Tibial nerve (tissue), 4 donors: ENCODE measurements at regions not wholly inside any gene's neighbourhood (a gene's known extent, or its start where the extent isn't known, plus 50 kb on each side); places are given as distances from the start of the nearest gene placed in this dataset.

ENCODE experiments used
- DNase-seq, 2 donors: peaks; one replicate each; pipeline ENCODE4 v3.0.0-alpha.2; 2019; ENCODE audit warnings: low spot score in 2 of 2
- H3K27ac ChIP-seq, 4 donors: fragments of 200-600 bp; sonication (generic) in 3 of 4; one replicate each; pipeline ENCODE4 v1.5.1; 2017 to 2019; ENCODE audit warnings: mild to moderate bottlenecking in 1 of 4
- H3K27me3 ChIP-seq, 2 donors: fragments of 200-600 bp; sonication (generic) in 1 of 2; one replicate each; pipeline versions ENCODE4 v1.5.1 to v1.6.0; 2017 to 2019
- H3K36me3 ChIP-seq, 3 donors: fragments of 200-600 bp; sonication (generic); one replicate each; pipeline ENCODE4 v1.5.1; 2018 to 2019
- H3K4me1 ChIP-seq, 4 donors: fragments of 200-600 bp; sonication (generic) in 3 of 4; one replicate each; pipeline ENCODE4 v1.5.1; 2017 to 2019
- H3K4me3 ChIP-seq, 4 donors: fragments of 200-600 bp; sonication (generic) in 3 of 4; one replicate each; pipeline ENCODE4 v1.5.1; 2017 to 2019; ENCODE audit warnings: mild to moderate bottlenecking in 1 of 4, moderate library complexity in 1 of 4
- H3K9me3 ChIP-seq, 4 donors: fragments of 200-600 bp; sonication (generic) in 3 of 4; one replicate each; pipeline ENCODE4 v1.5.1; 2017 to 2019
- EP300 ChIP-seq, 2 donors: sonication (generic); formaldehyde crosslinking; IDR thresholded peaks; one replicate each; pipeline ENCODE4 v1.6.1; 2017; ENCODE audit warnings: antibody characterized with exemption in 2 of 2, mild to moderate bottlenecking in 1 of 2
- POLR2A ChIP-seq, 2 donors: fragments of 450-650 bp; IDR thresholded peaks; one replicate each; pipeline ENCODE4 v1.6.1; 2017; ENCODE audit warnings: antibody characterized with exemption in 2 of 2, mild to moderate bottlenecking in 2 of 2, moderate library complexity in 2 of 2
- WGBS, 2 donors: methylation state at CpG; one replicate each; pipeline ENCODE4 v1.1.5; 2018; 5-methylcytosine and 5-hydroxymethylcytosine counted together
- TF ChIP-seq, protein P1 (sequence below), 5 experiments: fragments of 200-600 bp in 3 of 5; fragments of 450-650 bp in 2 of 5; sonication (generic) in 3 of 5; IDR thresholded peaks; one replicate each; pipeline ENCODE4 v1.5.1; 2016 to 2019; ENCODE audit warnings: antibody characterized with exemption in 5 of 5, mild to moderate bottlenecking in 3 of 5, moderate library complexity in 2 of 5

DNA sequence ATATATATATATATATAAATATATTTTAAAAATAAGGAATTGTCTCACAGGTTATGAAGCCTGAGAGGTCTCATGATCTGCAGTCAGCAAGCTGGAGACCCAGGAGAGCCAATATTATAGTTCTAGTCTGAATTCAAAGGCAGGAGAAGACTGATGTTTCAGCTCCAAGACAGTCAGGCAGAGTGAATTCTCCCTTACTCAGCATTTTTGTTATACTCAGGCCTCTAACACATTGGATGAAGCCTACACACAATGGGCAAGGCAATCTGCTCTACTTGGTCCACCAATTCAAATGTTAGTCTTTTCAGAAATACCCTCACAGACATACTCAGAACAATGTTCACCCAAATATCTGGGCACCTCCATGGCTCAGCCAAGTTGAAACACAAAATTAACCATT lies 157.2 kb downstream of the GOLIM4 start:
- Histone ChIP-seq H3K9me3 (no peaks in the 10 kb centered on the region), H3K36me3 (no peaks in the 10 kb centered on the region), H3K27me3 (no peaks in the 10 kb centered on the region), H3K27ac (no peak overlapping the region), H3K4me3 (no peak overlapping the region), H3K4me1 (peaks cover 0 to 11% (median 0%) of the 10 kb centered on the region in 4 donors)
- TF ChIP-seq POLR2A (IDR thresholded peaks at IDR 0.05), result no peak
- TF ChIP-seq, protein P1, sequence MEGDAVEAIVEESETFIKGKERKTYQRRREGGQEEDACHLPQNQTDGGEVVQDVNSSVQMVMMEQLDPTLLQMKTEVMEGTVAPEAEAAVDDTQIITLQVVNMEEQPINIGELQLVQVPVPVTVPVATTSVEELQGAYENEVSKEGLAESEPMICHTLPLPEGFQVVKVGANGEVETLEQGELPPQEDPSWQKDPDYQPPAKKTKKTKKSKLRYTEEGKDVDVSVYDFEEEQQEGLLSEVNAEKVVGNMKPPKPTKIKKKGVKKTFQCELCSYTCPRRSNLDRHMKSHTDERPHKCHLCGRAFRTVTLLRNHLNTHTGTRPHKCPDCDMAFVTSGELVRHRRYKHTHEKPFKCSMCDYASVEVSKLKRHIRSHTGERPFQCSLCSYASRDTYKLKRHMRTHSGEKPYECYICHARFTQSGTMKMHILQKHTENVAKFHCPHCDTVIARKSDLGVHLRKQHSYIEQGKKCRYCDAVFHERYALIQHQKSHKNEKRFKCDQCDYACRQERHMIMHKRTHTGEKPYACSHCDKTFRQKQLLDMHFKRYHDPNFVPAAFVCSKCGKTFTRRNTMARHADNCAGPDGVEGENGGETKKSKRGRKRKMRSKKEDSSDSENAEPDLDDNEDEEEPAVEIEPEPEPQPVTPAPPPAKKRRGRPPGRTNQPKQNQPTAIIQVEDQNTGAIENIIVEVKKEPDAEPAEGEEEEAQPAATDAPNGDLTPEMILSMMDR (IDR thresholded peaks at IDR 0.05), result no peak
- no peak for TF ChIP-seq EP300 (IDR thresholded peaks at IDR 0.05)
- DNase-seq, result no peak

DNA sequence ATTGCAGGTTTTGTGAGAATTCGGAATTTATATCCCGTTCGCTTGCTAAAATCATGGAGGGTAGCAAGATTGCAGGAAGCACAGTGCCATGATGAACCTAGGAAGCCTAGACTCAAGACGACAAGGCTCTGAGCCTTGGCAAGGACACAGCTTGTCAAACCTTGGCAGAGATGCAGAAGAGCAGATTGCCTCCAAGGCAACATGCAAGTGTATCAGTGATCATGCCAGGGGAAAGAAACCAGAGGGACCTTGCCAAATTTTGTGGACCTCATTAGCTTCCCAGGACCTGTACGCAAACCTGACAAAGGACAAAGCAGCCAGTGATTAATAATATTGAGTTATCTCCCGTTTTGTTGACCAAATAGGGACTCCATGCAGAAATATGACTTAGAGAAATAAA lies 159.7 kb downstream of the GOLIM4 start:
- 83 to 88% methylated on average over 6 of the region's 6 CpGs for WGBS, 2 donors
- TF ChIP-seq POLR2A (IDR thresholded peaks at IDR 0.05), result no peak
- TF ChIP-seq, protein P1 (IDR thresholded peaks at IDR 0.05), result no peak
- no peak for TF ChIP-seq EP300 (IDR thresholded peaks at IDR 0.05)
- Histone ChIP-seq H3K27me3 (no peaks in the 10 kb centered on the region), H3K4me1 (peaks cover 0 to 4% (median 0%) of the 10 kb centered on the region in 4 donors), H3K36me3 (no peaks in the 10 kb centered on the region), H3K9me3 (no peaks in the 10 kb centered on the region), H3K4me3 (no peak overlapping the region), H3K27ac (no peak overlapping the region)
- no peak for DNase-seq

DNA sequence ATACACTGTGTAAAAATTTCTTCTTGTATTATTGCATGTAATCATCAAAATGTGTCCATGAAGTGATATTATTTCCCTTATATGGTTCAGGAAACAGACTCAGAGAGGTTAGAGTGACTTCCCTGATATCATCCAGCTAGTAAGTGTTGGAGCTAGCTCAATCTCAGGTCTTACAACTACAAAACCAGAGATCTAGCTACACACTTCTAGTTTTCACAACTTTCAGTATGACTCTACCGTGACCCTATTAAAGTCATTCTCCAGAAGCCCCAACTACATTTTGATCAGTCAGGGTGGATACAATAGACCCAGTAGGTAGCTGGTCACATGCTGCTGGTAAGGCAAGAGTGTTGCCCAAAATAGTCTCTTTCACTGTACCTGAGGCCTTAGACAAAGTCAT lies 165.3 kb downstream of the GOLIM4 start:
- H3K4me3 ChIP-seq, result no peak overlapping the region
- H3K27me3 ChIP-seq, result no peaks in the 10 kb centered on the region
- H3K27ac ChIP-seq, result no peak overlapping the region
- no peaks in the 10 kb centered on the region for H3K4me1 ChIP-seq
- TF ChIP-seq, protein P1 (IDR thresholded peaks at IDR 0.05), result no peak
- no peak for TF ChIP-seq POLR2A (IDR thresholded peaks at IDR 0.05)
- no peak for TF ChIP-seq EP300 (IDR thresholded peaks at IDR 0.05)
- WGBS, 2 donors, result 90 to 94% methylated on average over 1 of the region's 1 CpG
- no peak for DNase-seq
- H3K36me3 ChIP-seq, result no peaks in the 10 kb centered on the region
- no peaks in the 10 kb centered on the region for H3K9me3 ChIP-seq

DNA sequence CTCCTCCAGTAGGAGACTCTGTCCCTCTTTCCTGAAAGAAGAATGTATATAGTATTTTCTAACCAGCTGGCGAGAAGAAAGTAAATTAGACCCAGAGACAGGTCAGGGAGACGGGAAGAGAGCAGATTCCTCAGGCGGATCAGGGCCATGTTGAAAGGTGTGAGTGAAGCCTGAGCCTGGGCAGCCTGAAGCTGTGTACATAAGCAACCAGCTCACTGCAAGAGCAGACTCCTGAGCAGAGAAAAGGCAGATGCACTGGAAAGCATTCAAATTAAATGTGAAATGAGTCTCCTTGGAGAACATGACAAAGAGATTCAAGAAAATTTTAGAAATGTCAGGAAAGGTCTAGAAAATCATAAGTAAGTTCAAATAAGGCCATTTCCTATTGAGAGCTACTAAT lies 165.8 kb downstream of the GOLIM4 start:
- Histone ChIP-seq H3K27ac (no peak overlapping the region), H3K36me3 (no peaks in the 10 kb centered on the region), H3K4me3 (no peak overlapping the region), H3K9me3 (no peaks in the 10 kb centered on the region), H3K4me1 (no peaks in the 10 kb centered on the region), H3K27me3 (no peaks in the 10 kb centered on the region)
- WGBS, 2 donors, result 63 to 80% methylated on average over 3 of the region's 3 CpGs
- DNase-seq, result no peak
- no peak for TF ChIP-seq EP300 (IDR thresholded peaks at IDR 0.05)
- TF ChIP-seq, protein P1 (IDR thresholded peaks at IDR 0.05), result no peak
- no peak for TF ChIP-seq POLR2A (IDR thresholded peaks at IDR 0.05)

DNA sequence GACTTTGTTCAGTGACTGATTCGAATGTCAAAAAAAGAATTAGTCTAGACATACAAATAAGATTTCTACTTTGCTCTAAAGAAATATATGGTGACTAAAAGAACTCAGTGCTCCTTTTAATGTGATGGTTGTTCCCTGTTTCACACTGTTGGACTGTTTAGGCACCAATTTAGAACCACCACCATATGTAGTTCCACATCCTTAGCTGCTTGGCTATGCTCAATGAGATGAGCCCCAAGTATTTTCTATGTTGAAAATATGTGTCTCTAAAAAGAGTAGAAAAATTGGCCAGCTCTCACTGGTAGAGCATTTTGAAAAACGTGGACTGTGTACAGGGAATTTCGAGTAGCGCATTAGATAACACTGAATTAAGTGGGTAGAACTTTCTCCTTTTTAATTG lies 167.3 kb downstream of the GOLIM4 start:
- TF ChIP-seq EP300 (IDR thresholded peaks at IDR 0.05) (no peak), POLR2A (IDR thresholded peaks at IDR 0.05) (no peak)
- TF ChIP-seq, protein P1 (IDR thresholded peaks at IDR 0.05), result no peak
- Histone ChIP-seq H3K36me3 (no peaks in the 10 kb centered on the region), H3K27ac (no peak overlapping the region), H3K27me3 (no peaks in the 10 kb centered on the region), H3K4me1 (no peaks in the 10 kb centered on the region), H3K4me3 (no peak overlapping the region), H3K9me3 (no peaks in the 10 kb centered on the region)
- no peak for DNase-seq
- WGBS, 2 donors, result 78 to 84% methylated on average over 4 of the region's 4 CpGs
